ENCODE measurements at regions not wholly inside any gene's neighbourhood (a gene's known extent, or its start where the extent isn't known, plus 50 kb on each side); places are given as distances from the start of the nearest gene placed in this dataset.

GRCh38 chr1:221515496-221515895 is 226.4 kb downstream of the DUSP10 start:
- no peak for TF ChIP-seq CTCF (IDR thresholded peaks at IDR 0.05)
- no peak for TF ChIP-seq POLR2A (IDR thresholded peaks at IDR 0.05)
